ENCODE measurements at regions not wholly inside any gene's neighbourhood (a gene's known extent, or its start where the extent isn't known, plus 50 kb on each side); places are given as distances from the start of the nearest gene placed in this dataset.

GRCh38 chr16:54525104-54525503 is 238.5 kb upstream of the IRX3 start:
- no peaks in the 10 kb centered on the region for H3K36me3 ChIP-seq
- no peaks in the 10 kb centered on the region for H3K9me3 ChIP-seq
- WGBS: 70% methylated on average over 4 of the region's 4 CpGs
- H3K4me1 ChIP-seq: no peaks in the 10 kb centered on the region
- no peak overlapping the region for H3K27ac ChIP-seq
- DNase-seq (ENCODE audit: low spot score in 2 of 2): no peak
- H3K4me3 ChIP-seq: no peak overlapping the region
- no peaks in the 10 kb centered on the region for H3K27me3 ChIP-seq
- TF ChIP-seq POLR2A (IDR thresholded peaks at IDR 0.05): no peak
- TF ChIP-seq CTCF (IDR thresholded peaks at IDR 0.05): no peak

GRCh38 chr16:54522584-54522983 is 236.0 kb upstream of the IRX3 start:
- H3K4me1 ChIP-seq: no peaks in the 10 kb centered on the region
- H3K27me3 ChIP-seq: no peaks in the 10 kb centered on the region
- no peak overlapping the region for H3K4me3 ChIP-seq
- DNase-seq (ENCODE audit: low spot score in 2 of 2): no peak
- WGBS: 62% methylated on average over 5 of the region's 5 CpGs
- H3K9me3 ChIP-seq: no peaks in the 10 kb centered on the region
- no peak overlapping the region for H3K27ac ChIP-seq
- no peaks in the 10 kb centered on the region for H3K36me3 ChIP-seq
- TF ChIP-seq EP300 (IDR thresholded peaks at IDR 0.05) (no peak), POLR2A (IDR thresholded peaks at IDR 0.05) (no peak), POLR2AphosphoS5 (IDR thresholded peaks at IDR 0.05) (no peak), CTCF (IDR thresholded peaks at IDR 0.05) (no peak)

GRCh38 chr16:54521327-54521726 is 234.7 kb upstream of the IRX3 start:
- 85% methylated on average over 2 of the region's 2 CpGs for WGBS
- no peak overlapping the region for H3K27ac ChIP-seq
- no peak for TF ChIP-seq CTCF (IDR thresholded peaks at IDR 0.05)
- no peaks in the 10 kb centered on the region for H3K27me3 ChIP-seq
- no peaks in the 10 kb centered on the region for H3K9me3 ChIP-seq
- no peak overlapping the region for H3K4me3 ChIP-seq
- H3K4me1 ChIP-seq: no peaks in the 10 kb centered on the region
- no peaks in the 10 kb centered on the region for H3K36me3 ChIP-seq
- DNase-seq (ENCODE audit: low spot score in 2 of 2): no peak

- no peak for TF ChIP-seq POLR2A (IDR thresholded peaks at IDR 0.05)
- no peak for TF ChIP-seq POLR2AphosphoS5 (IDR thresholded peaks at IDR 0.05)
- TF ChIP-seq EP300 (IDR thresholded peaks at IDR 0.05): no peak
- no peak for TF ChIP-seq CTCF (IDR thresholded peaks at IDR 0.05)
- DNase-seq (ENCODE audit: low spot score in 2 of 2): no peak
- Histone ChIP-seq H3K27ac (no peak overlapping the region), H3K36me3 (no peaks in the 10 kb centered on the region), H3K27me3 (no peaks in the 10 kb centered on the region), H3K4me1 (no peaks in the 10 kb centered on the region), H3K4me3 (no peak overlapping the region), H3K9me3 (no peaks in the 10 kb centered on the region)
- 52% methylated on average over 4 of the region's 4 CpGs for WGBS
Observed at GRCh38 chr16:54519161-54519695, 232.6 kb upstream of the IRX3 start.

- 58% methylated on average over 6 of the region's 6 CpGs for WGBS
- DNase-seq (ENCODE audit: low spot score in 2 of 2): no peak
- H3K9me3 ChIP-seq: no peaks in the 10 kb centered on the region
- TF ChIP-seq POLR2AphosphoS5 (IDR thresholded peaks at IDR 0.05): no peak
- TF ChIP-seq CTCF (IDR thresholded peaks at IDR 0.05): no peak
- no peak for TF ChIP-seq POLR2A (IDR thresholded peaks at IDR 0.05)
- no peak for TF ChIP-seq EP300 (IDR thresholded peaks at IDR 0.05)
- no peaks in the 10 kb centered on the region for H3K4me1 ChIP-seq
- H3K27me3 ChIP-seq: no peaks in the 10 kb centered on the region
- no peak overlapping the region for H3K27ac ChIP-seq
- H3K4me3 ChIP-seq: no peak overlapping the region
- H3K36me3 ChIP-seq: no peaks in the 10 kb centered on the region
Observed at GRCh38 chr16:54517181-54517580, 230.6 kb upstream of the IRX3 start.

Data from suprapubic skin (tissue), 4 donors.